ENCODE measurements at regions not wholly inside any gene's neighbourhood (a gene's known extent, or its start where the extent isn't known, plus 50 kb on each side); places are given as distances from the start of the nearest gene placed in this dataset.

GRCh38 chr18:72316497-72316896 is 227.6 kb downstream of the CBLN2 start:
- Histone ChIP-seq H3K9ac (ENCODE audit: low read length in 3 of 3) (no peak overlapping the region), H3K9me3 (ENCODE audit: control insufficient read depth in 2 of 3, insufficient read depth in 1 of 3, low read length in 3 of 3) (no peaks in the 10 kb centered on the region), H3K27ac (ENCODE audit: low read depth in 2 of 2, low read length in 2 of 2) (no peak overlapping the region), H3K27me3 (ENCODE audit: control insufficient read depth, insufficient read depth, low read length) (no peaks in the 10 kb centered on the region), H3K36me3 (ENCODE audit: control insufficient read depth in 2 of 3, insufficient read depth in 3 of 3, low read length in 3 of 3) (no peaks in the 10 kb centered on the region), H3K4me3 (ENCODE audit: low read length in 3 of 3) (no peak overlapping the region), H3K4me1 (ENCODE audit: control insufficient read depth in 2 of 3, insufficient read depth in 2 of 3, low read depth in 1 of 3, low read length in 3 of 3) (no peaks in the 10 kb centered on the region)
- FAIRE-seq (no peak), DNase-seq (no peak)
- TF ChIP-seq CTCF (IDR thresholded peaks at IDR 0.05; ENCODE audit: borderline replicate concordance, extremely low read depth, insufficient read depth): no peak
- intact Hi-C loops (cut with DNase I): no loop called here

GRCh38 chr18:72283148-72283925 is 260.8 kb downstream of the CBLN2 start:
- intact Hi-C loops (cut with DNase I): no loop called here
- no peak for TF ChIP-seq CTCF (IDR thresholded peaks at IDR 0.05; ENCODE audit: borderline replicate concordance, extremely low read depth, insufficient read depth)
- no peaks in the 10 kb centered on the region for H3K4me1 ChIP-seq (ENCODE audit: control insufficient read depth in 2 of 3, insufficient read depth in 2 of 3, low read depth in 1 of 3, low read length in 3 of 3)
- H3K9me3 ChIP-seq (ENCODE audit: control insufficient read depth in 2 of 3, insufficient read depth in 1 of 3, low read length in 3 of 3): no peaks in the 10 kb centered on the region
- H3K4me3 ChIP-seq (ENCODE audit: low read length in 3 of 3): no peak overlapping the region
- H3K27me3 ChIP-seq (ENCODE audit: control insufficient read depth, insufficient read depth, low read length): no peaks in the 10 kb centered on the region
- no peak overlapping the region for H3K27ac ChIP-seq (ENCODE audit: low read depth in 2 of 2, low read length in 2 of 2)
- H3K36me3 ChIP-seq (ENCODE audit: control insufficient read depth in 2 of 3, insufficient read depth in 3 of 3, low read length in 3 of 3): no peaks in the 10 kb centered on the region
- FAIRE-seq (no peak), DNase-seq (no peak)
- H3K9ac ChIP-seq (ENCODE audit: low read length in 3 of 3): no peak overlapping the region

GRCh38 chr18:72273025-72273424 is 271.1 kb downstream of the CBLN2 start:
- H3K9ac ChIP-seq (ENCODE audit: low read length in 3 of 3): no peak overlapping the region

More at GRCh38 chr18:72273025-72273424, 271.1 kb downstream of the CBLN2 start:
- Histone ChIP-seq H3K4me3 (ENCODE audit: low read length in 3 of 3) (no peak overlapping the region), H3K36me3 (ENCODE audit: control insufficient read depth in 2 of 3, insufficient read depth in 3 of 3, low read length in 3 of 3) (no peaks in the 10 kb centered on the region), H3K27ac (ENCODE audit: low read depth in 2 of 2, low read length in 2 of 2) (no peak overlapping the region), H3K9me3 (ENCODE audit: control insufficient read depth in 2 of 3, insufficient read depth in 1 of 3, low read length in 3 of 3) (peaks cover 0 to 3% (median 0%) of the 10 kb centered on the region in 3 donors), H3K4me1 (ENCODE audit: control insufficient read depth in 2 of 3, insufficient read depth in 2 of 3, low read depth in 1 of 3, low read length in 3 of 3) (no peaks in the 10 kb centered on the region), H3K27me3 (ENCODE audit: control insufficient read depth, insufficient read depth, low read length) (no peaks in the 10 kb centered on the region)
- DNase-seq (no peak), FAIRE-seq (no peak)
- intact Hi-C loops (cut with DNase I): no loop called here
- no peak for TF ChIP-seq CTCF (IDR thresholded peaks at IDR 0.05; ENCODE audit: borderline replicate concordance, extremely low read depth, insufficient read depth)
